Erythroblast (primary cell): ENCODE measurements at regions not wholly inside any gene's neighbourhood (a gene's known extent, or its start where the extent isn't known, plus 50 kb on each side); places are given as distances from the start of the nearest gene placed in this dataset.

Source experiments
- GATA1 ChIP-seq: IDR thresholded peaks from 2 replicates; pipeline ENCODE4 v1.6.1; 2011; ENCODE audit warnings: low read depth, mild to moderate bottlenecking, control low read depth, low read length, moderate library complexity
- POLR2A ChIP-seq: IDR thresholded peaks from 2 replicates; pipeline ENCODE4 v1.6.1; 2011; ENCODE audit warnings: mild to moderate bottlenecking, low read length

DNA sequence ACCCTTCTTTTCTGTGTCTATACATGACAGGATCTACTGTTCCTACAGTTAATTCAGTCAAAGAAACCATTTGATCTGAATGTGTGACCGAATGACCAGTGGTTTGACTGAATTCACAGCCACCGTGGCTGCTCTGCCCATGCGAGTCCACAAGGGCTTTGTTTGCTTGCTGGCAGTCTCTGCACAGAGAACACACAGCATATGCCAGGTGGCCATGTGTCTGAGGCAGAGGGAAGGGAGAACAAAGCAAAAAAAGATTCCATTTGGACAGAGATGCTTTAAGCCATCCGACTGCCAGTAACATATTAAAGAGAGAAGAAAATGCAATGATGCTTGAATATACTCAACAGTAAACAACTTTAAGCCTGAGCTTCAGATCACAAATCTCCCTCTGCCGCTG lies 737.8 kb upstream of the CXADR start:
- TF ChIP-seq POLR2A (no peak), GATA1 (no peak)
